Natural killer cell treated with Interleukin-12 subunit alpha and Interleukin-12 subunit beta and Interleukin-15 and Interleukin-18, amount 100 ng/mL, for 72 hours (primary cell): ENCODE measurements at regions not wholly inside any gene's neighbourhood (a gene's known extent, or its start where the extent isn't known, plus 50 kb on each side); places are given as distances from the start of the nearest gene placed in this dataset.

Source experiments
- ATAC-seq, 2 donors: fragments of 150-1000 bp; cut with Tn5 transposase in 1 of 2; sonication (Bioruptor Pico), chemical (Tn5 transposase) in 1 of 2; 2 replicates each; pipeline ENCODE4 v1.10.0; 2021
- DNase-seq: peaks from one replicate; pipeline ENCODE4 v3.0.0; 2022; ENCODE audit warnings: low spot score
- H3K27ac Mint-ChIP-seq, 2 donors: 1 replicate in 1 of 2; 2 replicates in 1 of 2; pipeline ENCODE4 v1.8.0; 2022; ENCODE audit warnings: mixed read lengths in 2 of 2, mild to moderate bottlenecking in 1 of 2, moderate library complexity in 1 of 2
- H3K27me3 Mint-ChIP-seq, 2 donors: 1 replicate in 1 of 2; 2 replicates in 1 of 2; pipeline ENCODE4 v1.8.0; 2022; ENCODE audit warnings: mixed read lengths in 2 of 2
- H3K36me3 Mint-ChIP-seq: one replicate; pipeline ENCODE4 v1.8.0; 2022; ENCODE audit warnings: mixed read lengths
- H3K4me1 Mint-ChIP-seq, 2 donors: 1 replicate in 1 of 2; 2 replicates in 1 of 2; pipeline ENCODE4 v1.8.0; 2022; ENCODE audit warnings: low read depth in 2 of 2, mixed read lengths in 2 of 2, mild to moderate bottlenecking in 1 of 2
- H3K4me3 Mint-ChIP-seq: one replicate; pipeline ENCODE4 v1.8.0; 2022; ENCODE audit warnings: mixed read lengths
- H3K9me3 Mint-ChIP-seq: 2 replicates; pipeline ENCODE4 v1.8.0; 2022; ENCODE audit warnings: mixed read lengths

DNA sequence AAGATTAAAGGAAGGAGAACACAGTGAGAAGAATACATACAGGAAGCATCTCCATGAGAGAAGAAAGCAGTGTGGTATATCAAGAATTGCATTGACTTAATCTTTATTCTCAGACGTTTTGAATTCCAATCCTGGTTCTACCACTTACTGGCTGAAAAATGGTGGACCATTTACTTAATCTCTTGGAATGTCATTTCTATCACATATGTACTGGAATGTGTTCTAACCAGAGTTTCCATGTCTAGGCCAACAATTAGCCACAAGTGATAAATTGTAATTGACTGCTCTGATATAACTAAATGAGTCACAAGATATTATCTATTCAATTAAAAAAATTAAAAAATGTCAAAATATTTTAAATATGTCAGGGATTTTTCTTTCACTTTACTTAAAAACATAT, 626.1 kb downstream of the PTPRC start:
- H3K36me3 Mint-ChIP-seq, result no peaks in the 10 kb centered on the region
- H3K27me3 Mint-ChIP-seq, result peaks cover 0 to 3% of the 10 kb centered on the region in 2 donors
- DNase-seq, result no peak
- no peak overlapping the region for H3K4me3 Mint-ChIP-seq
- H3K27ac Mint-ChIP-seq, result no peak overlapping the region
- no peak for ATAC-seq
- no peaks in the 10 kb centered on the region for H3K4me1 Mint-ChIP-seq
- no peaks in the 10 kb centered on the region for H3K9me3 Mint-ChIP-seq

DNA sequence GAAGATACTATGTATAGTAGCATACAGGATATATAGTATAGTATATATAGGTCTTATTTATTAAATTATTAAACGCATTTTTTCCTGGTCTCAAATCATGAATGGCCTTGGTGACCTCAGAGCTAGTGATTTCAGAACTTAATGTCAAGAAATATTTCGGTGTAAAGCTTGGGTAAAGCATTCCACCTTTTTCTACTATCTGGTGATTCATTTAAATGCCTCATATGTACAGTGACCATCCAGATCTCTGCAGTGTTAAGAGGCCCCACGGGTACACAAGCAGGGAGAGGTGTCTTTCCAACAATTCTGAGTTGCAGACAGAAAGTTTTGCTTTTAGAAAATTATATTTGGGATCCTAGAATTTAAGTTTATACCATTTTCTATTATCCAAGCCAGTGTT, 626.5 kb downstream of the PTPRC start:
- Mint-ChIP-seq H3K27ac (no peak overlapping the region), H3K4me1 (no peaks in the 10 kb centered on the region), H3K9me3 (no peaks in the 10 kb centered on the region), H3K4me3 (no peak overlapping the region), H3K36me3 (no peaks in the 10 kb centered on the region), H3K27me3 (peaks cover 0 to 4% of the 10 kb centered on the region in 2 donors)
- ATAC-seq (no peak), DNase-seq (no peak)

DNA sequence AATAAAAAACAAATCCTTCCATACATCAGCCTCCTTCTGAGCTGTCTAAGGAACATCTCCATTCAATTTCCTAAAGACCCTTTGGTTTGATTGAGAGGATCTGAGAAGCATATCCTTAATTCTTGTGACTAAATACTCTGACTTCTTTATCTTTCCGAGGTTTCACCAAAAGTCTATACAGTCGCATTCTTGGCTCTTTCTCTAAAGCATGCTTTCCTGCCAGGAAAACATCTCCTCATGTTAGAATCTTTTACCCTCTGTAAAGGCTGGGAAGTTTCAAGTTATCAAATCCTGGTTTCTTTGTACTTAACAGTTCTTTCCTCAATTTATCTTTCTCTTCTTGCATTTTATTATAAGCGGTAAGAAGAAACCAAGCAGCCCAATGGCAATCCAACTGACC, 630.4 kb downstream of the PTPRC start:
- ATAC-seq, result no peak
- Mint-ChIP-seq H3K36me3 (no peaks in the 10 kb centered on the region), H3K27ac (no peak overlapping the region), H3K9me3 (no peaks in the 10 kb centered on the region), H3K4me1 (peaks cover 3 to 4% of the 10 kb centered on the region in 2 donors), H3K4me3 (no peak overlapping the region), H3K27me3 (peaks cover 0 to 2% of the 10 kb centered on the region in 2 donors)
- DNase-seq, result no peak

DNA sequence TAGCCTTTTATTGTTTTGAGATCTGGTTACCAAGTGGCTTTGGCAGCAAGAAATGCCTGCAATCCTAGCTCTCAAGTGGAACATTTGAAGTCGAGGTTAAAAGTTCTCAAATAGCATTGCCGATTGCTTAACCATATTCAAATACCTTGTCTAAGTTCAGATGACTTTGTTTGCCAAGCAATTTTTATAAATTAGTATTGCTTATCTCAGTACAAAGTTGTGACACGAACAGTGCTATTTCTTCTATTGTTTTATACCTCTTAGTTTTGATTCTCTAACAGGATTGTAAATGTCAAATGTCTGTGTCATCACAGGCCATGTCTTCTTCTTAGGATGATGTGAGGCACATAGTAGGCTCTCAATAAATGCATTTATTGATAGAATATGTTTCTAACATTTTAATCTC, 633.3 kb downstream of the PTPRC start:
- Mint-ChIP-seq H3K9me3 (peaks cover 2% of the 10 kb centered on the region), H3K4me3 (no peak overlapping the region), H3K27me3 (peaks cover 0 to 2% of the 10 kb centered on the region in 2 donors), H3K27ac (no peak overlapping the region), H3K36me3 (no peaks in the 10 kb centered on the region), H3K4me1 (peaks cover 3 to 4% of the 10 kb centered on the region in 2 donors)
- no peak for DNase-seq
- no peak for ATAC-seq

DNA sequence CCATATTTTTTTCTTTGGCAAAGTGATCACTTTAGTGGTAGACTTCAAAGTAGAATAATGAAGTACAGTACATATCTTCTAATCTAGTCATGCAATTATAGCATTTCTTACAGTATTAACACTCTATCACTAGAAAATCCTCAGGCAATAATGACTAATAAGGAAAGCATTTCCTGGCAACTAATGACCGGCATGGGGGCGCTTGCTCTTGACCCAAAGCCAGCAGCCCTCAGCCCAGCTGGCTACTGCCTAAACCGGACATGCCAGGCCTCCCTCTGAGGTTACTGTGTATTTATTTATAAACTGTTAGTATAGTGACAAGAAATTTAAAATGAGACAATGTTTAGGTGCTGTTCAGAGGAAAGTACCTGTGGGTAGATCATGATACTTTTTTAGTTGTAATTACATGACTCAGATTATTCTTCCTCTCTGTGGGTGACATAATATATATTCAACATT, 633.8 kb downstream of the PTPRC start:
- H3K9me3 Mint-ChIP-seq, result peaks cover 3% of the 10 kb centered on the region
- H3K4me3 Mint-ChIP-seq, result no peak overlapping the region
- H3K4me1 Mint-ChIP-seq, result peaks cover 3 to 4% of the 10 kb centered on the region in 2 donors
- H3K27me3 Mint-ChIP-seq, result peaks cover 0 to 2% of the 10 kb centered on the region in 2 donors
- no peak for ATAC-seq
- H3K27ac Mint-ChIP-seq, result no peak overlapping the region
- DNase-seq, result no peak
- H3K36me3 Mint-ChIP-seq, result no peaks in the 10 kb centered on the region

DNA sequence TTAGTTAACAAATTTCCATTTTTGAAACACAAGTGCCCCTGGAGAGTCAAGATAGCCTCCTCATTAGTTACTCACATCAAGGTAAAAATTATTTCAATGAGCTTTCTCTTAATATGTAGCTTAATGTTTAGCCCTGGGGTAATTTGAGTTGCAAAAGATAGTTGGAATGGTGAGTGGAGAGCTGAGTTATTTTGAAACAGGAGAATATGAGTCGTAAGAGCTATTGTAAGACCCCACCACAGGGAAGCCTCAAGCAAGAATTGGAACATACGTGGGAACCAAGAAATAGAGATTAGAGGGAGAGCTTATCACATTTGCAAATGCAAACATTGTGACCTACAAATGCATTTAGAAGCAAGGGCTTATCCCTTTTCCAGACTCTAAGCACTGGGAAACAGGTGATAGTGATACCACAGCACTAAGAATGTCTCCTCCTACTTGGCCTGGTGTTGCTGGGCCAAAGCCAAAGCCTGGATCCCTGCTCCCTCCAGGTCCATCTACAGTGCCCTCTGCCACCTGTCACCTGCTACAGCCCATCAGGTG, 635.1 kb downstream of the PTPRC start:
- H3K4me3 Mint-ChIP-seq, result no peak overlapping the region
- DNase-seq (no peak), ATAC-seq (no peak)
- peaks cover 3% of the 10 kb centered on the region for H3K9me3 Mint-ChIP-seq
- H3K27me3 Mint-ChIP-seq, result peaks cover 0 to 2% of the 10 kb centered on the region in 2 donors
- H3K36me3 Mint-ChIP-seq, result no peaks in the 10 kb centered on the region
- no peak overlapping the region for H3K27ac Mint-ChIP-seq
- H3K4me1 Mint-ChIP-seq, result peaks cover 3 to 4% of the 10 kb centered on the region in 2 donors

DNA sequence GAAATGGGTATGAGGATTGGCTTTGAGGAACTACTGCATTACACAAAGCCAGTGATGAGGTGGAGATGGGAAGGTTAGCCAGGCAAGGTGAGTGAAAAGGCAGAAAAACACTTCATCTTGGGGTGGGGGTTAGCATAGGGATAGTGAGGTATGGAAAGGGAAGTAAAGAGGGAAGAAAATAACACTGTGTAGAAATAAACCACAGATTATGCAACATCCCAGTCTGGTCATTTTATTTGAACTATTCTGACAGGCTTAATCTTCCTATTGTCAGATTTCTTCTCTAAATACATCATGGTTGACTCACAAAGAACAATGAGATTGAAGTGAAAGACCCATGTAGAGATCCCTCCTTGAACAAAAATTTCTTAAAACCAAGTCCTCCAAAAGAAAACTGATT, 640.2 kb downstream of the PTPRC start:
- H3K27ac Mint-ChIP-seq, result no peak overlapping the region
- H3K27me3 Mint-ChIP-seq, result no peaks in the 10 kb centered on the region
- peaks cover 10 to 23% of the 10 kb centered on the region in 2 donors for H3K4me1 Mint-ChIP-seq
- peaks cover 3% of the 10 kb centered on the region for H3K9me3 Mint-ChIP-seq
- DNase-seq (no peak), ATAC-seq (no peak)
- H3K36me3 Mint-ChIP-seq, result no peaks in the 10 kb centered on the region
- H3K4me3 Mint-ChIP-seq, result no peak overlapping the region

DNA sequence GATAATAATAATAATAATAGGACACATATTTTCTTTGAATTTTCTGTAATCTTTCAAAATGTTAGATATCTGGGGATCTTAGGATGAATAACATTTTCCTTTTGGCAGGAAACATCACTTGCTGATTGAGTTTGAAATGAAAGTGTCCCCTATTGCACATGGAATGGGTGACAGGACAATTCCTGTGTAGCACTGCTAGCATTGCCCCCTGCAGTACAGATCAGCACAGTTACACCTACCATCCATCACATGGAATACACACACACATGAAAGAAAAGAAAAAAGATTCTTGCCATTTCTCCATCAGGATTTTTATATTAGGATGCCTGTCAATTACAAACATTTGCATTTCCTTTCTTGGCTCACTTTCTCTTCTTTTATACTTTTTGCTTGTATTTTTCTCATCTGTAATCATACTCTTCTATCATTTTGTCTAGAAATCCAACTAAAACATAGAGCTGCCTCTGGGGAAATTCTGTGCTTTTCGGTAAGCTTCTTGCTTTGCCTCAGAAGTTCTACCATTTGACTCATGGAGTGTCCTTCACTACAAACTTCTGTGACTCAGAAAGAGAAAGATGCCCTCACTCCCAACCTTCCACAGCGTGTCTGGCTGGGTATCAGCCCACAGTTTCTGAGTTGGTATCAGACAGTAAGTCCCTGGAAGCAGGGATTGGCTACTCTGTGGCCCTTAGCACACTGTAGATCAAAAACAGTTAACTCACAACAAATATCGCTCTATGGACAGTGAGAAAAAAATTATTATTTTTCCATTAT, 641.2 kb downstream of the PTPRC start:
- Mint-ChIP-seq H3K36me3 (no peaks in the 10 kb centered on the region), H3K27ac (no peak overlapping the region), H3K9me3 (peaks cover 3% of the 10 kb centered on the region), H3K4me1 (peaks cover 11 to 24% of the 10 kb centered on the region in 2 donors), H3K27me3 (no peaks in the 10 kb centered on the region), H3K4me3 (peak overlapping the region; percentile 18)
- ATAC-seq (peak in 1 of 2 donors; percentile 76), DNase-seq (no peak)

DNA sequence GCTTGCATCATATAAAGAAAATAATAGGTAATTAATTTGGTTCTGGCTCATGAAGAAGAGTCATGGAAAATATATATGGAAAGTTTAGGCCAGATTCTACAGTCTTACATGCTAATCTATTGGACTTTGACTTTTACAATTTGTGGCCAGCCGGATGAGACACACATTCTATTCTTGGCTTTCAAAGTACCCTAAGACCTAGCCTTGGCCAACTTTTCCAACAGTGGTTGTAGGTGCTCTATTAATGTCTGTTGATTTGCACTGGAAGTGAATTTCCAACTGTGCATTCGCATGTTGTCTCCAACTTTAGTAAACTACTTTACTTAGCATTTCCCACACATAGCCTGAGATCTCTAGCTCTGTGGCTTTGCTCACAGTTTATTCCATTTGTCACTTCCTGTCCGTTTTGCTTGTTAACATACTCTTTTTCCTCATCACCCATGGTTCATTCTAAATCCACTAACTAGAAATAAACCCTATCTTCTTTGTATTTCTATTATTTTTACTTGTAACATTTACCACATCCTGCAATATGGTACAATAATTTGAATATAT, 644.0 kb downstream of the PTPRC start:
- H3K27me3 Mint-ChIP-seq, result peaks cover 0 to 3% of the 10 kb centered on the region in 2 donors
- no peaks in the 10 kb centered on the region for H3K36me3 Mint-ChIP-seq
- no peak for ATAC-seq
- H3K4me3 Mint-ChIP-seq, result no peak overlapping the region
- no peaks in the 10 kb centered on the region for H3K9me3 Mint-ChIP-seq
- H3K4me1 Mint-ChIP-seq, result peaks cover 11 to 24% of the 10 kb centered on the region in 2 donors
- DNase-seq, result no peak
- no peak overlapping the region for H3K27ac Mint-ChIP-seq

DNA sequence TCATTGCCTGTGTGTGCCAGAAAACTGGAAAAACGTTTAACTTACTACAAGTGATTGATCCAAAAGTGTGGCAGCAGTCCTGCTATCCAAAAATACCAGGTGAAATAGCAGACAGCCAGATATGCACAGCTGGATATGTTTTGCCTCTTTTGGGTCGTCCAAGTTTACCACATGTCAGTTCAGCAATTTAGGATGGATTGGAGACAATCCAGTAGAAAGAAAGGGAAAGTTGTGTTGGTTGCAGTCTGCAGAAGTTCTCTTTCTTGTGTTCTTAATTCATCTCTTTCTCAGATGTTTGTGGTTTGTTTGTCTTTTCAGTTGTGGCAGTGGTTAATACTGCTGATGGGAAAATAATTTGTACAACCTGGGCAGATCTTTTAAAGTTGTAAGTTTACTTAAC, 645.0 kb downstream of the PTPRC start:
- H3K4me3 Mint-ChIP-seq, result no peak overlapping the region
- H3K27ac Mint-ChIP-seq, result no peak overlapping the region
- peaks cover 11 to 24% of the 10 kb centered on the region in 2 donors for H3K4me1 Mint-ChIP-seq
- DNase-seq (no peak), ATAC-seq (no peak)
- no peaks in the 10 kb centered on the region for H3K9me3 Mint-ChIP-seq
- peaks cover 0 to 3% of the 10 kb centered on the region in 2 donors for H3K27me3 Mint-ChIP-seq
- H3K36me3 Mint-ChIP-seq, result no peaks in the 10 kb centered on the region

DNA sequence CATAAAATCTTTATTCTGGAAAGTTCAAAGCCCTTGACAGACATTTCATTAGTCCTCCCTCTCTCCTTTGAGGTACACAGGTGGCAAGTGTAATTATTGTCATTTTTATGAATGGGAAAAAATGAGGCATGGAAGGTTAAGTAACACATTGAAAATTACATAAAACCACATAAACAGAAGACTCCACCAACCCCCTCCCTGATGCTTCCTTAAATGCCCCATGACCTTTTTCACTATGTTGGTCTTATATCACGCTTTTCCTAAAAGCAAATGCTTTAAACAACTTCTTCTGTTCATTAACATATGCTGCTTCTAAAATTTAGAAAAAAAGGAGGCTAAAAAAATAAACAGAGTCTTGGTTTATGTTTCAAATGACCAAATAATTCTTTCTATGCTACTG, 648.4 kb downstream of the PTPRC start:
- Mint-ChIP-seq H3K36me3 (no peaks in the 10 kb centered on the region), H3K4me3 (no peak overlapping the region), H3K27ac (no peak overlapping the region), H3K27me3 (peaks cover 3 to 5% of the 10 kb centered on the region in 2 donors), H3K4me1 (peaks cover 11 to 18% of the 10 kb centered on the region in 2 donors), H3K9me3 (no peaks in the 10 kb centered on the region)
- ATAC-seq, result no peak
- no peak for DNase-seq

DNA sequence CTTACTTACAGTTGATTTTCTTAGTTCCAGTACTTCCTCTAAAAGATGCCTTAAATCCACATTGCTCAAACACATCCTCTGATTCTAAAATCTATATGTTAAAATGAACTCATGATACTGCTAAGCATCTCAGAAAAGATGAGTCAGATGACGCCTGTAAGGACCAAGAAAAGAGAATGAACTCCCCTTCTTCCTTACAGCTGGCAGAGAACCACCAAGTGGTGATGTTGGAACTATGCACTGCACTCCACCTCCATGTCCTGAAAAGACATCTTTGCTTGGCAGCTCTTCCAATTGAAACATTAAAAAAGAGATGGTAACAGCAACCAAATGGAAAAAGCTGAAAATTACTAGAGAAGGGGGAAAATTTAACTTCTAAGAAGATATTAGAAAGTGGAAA, 648.8 kb downstream of the PTPRC start:
- no peak for DNase-seq
- no peak overlapping the region for H3K27ac Mint-ChIP-seq
- H3K4me3 Mint-ChIP-seq, result no peak overlapping the region
- peaks cover 3 to 5% of the 10 kb centered on the region in 2 donors for H3K27me3 Mint-ChIP-seq
- no peaks in the 10 kb centered on the region for H3K9me3 Mint-ChIP-seq
- peaks cover 11 to 13% of the 10 kb centered on the region in 2 donors for H3K4me1 Mint-ChIP-seq
- no peak for ATAC-seq
- H3K36me3 Mint-ChIP-seq, result no peaks in the 10 kb centered on the region

DNA sequence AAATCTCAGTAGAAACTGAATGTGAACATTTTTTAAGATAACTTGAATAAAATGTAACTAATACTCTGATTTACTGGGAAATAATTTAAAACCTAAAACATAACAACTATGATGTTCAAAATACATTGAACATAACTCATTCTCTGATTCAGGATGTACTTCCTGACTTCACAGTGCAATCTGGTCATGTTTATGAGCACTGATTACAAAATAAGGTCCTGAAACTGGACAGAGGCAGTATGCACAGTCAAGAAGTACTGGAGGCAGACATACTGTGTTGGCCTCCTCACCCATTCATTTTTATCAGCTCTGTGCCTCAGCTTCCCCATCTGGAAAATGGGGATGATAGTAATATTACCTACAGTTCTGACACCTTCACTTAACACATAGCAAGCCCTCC, 651.3 kb downstream of the PTPRC start:
- H3K36me3 Mint-ChIP-seq, result no peaks in the 10 kb centered on the region
- H3K4me1 Mint-ChIP-seq, result no peaks in the 10 kb centered on the region
- DNase-seq (no peak), ATAC-seq (no peak)
- H3K27ac Mint-ChIP-seq, result no peak overlapping the region
- H3K9me3 Mint-ChIP-seq, result no peaks in the 10 kb centered on the region
- peaks cover 3 to 17% of the 10 kb centered on the region in 2 donors for H3K27me3 Mint-ChIP-seq
- no peak overlapping the region for H3K4me3 Mint-ChIP-seq

DNA sequence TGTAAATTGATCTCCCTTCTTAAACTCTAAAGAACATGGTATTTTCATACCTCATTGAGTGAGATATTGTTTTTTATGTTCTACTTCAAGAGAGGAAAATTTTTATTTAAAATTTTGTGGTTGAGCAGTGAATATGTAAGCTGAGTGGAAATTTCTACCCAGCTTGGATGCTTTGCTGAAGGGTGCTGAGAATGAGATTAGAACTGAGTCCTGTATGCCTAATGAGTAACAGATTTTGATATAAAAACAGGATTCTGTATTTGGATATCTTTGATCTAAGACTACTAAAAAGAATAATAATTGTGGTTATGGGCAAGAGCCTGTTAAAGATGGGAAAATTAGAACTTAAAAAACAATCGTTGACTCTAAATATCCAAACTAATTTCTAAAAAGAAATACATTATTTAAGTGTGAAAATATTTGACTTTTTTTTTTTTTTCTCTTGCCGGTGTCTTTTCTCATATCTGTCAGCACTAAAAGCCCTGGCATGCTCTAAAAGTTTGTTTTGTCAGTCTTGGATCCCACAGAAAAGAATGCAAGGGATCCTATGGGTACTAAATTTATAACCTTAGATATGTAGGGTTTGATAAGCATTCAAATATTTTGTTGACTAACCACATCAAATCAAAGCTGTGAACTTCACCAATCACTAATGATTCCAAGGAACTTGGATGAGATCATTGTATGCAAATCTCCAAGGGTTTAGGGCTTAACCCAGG, 652.3 kb downstream of the PTPRC start:
- DNase-seq (no peak), ATAC-seq (no peak)
- Mint-ChIP-seq H3K27ac (no peak overlapping the region), H3K9me3 (no peaks in the 10 kb centered on the region), H3K27me3 (peaks cover 6 to 24% of the 10 kb centered on the region in 2 donors), H3K4me3 (no peak overlapping the region), H3K4me1 (no peaks in the 10 kb centered on the region), H3K36me3 (no peaks in the 10 kb centered on the region)
